ENCODE measurements at regions not wholly inside any gene's neighbourhood (a gene's known extent, or its start where the extent isn't known, plus 50 kb on each side); places are given as distances from the start of the nearest gene placed in this dataset.

- TF ChIP-seq EZH2phosphoT487 (IDR thresholded peaks at IDR 0.05; ENCODE audit: borderline replicate concordance, low read length) (no peak), CTCF (conservative IDR thresholded peaks at IDR 0.05; ENCODE audit: low read depth, low read length) (no peak)
These were observed 235.6 kb upstream of the HNRNPA3 start for GRCh38 chr2:176976736-176977685.
